Caco-2 (cell line): ENCODE measurements at regions not wholly inside any gene's neighbourhood (a gene's known extent, or its start where the extent isn't known, plus 50 kb on each side); places are given as distances from the start of the nearest gene placed in this dataset.
"Not testable (repeated sequence)": the region's sequence is repeated elsewhere in the genome, so short reads cannot be mapped to it uniquely, and the experiment has no call there.

Experiments used
- BruUV-seq: library from RNA; stranded (reverse); fragments of 400-500 nt; replicated peaks from 2 replicates; lab custom pipeline; 2021; lab: Mats Ljungman, UMichigan
- CTCF ChIA-PET: fragments of 300-600 bp; sonication (Branson Sonifier 250); formaldehyde crosslinking; loops from one replicate; lab custom pipeline; 2022; ENCODE audit warnings: antibody characterized with exemption; lab: Charles Lee
- POLR2A ChIA-PET: fragments of 300-600 bp; sonication (Branson Sonifier 250); formaldehyde crosslinking; loops from one replicate; lab custom pipeline; 2022; ENCODE audit warnings: antibody characterized with exemption; lab: Charles Lee
- DNase-seq, 2 experiments: peaks; one replicate each; pipeline versions ENCODE4 v3.0.0 to v3.0.0-alpha.2; 2020 to 2022
- H3K27me3 ChIP-seq: replicated peaks from 2 replicates; pipeline ENCODE4 v1.6.0; 2011; ENCODE audit warnings: low read length; ENCODE audit not compliant: control insufficient read depth, insufficient read depth
- H3K36me3 ChIP-seq: 2 replicates; pipeline ENCODE4 v1.5.1; 2011; ENCODE audit warnings: low read length; ENCODE audit not compliant: control insufficient read depth, insufficient read depth
- H3K4me1 ChIP-seq: fragments of 250-450 bp; sonication (Bioruptor Pico); 2 replicates; pipeline ENCODE4 v1.5.1; 2020; ENCODE audit warnings: mild to moderate bottlenecking
- H3K4me3 ChIP-seq: 2 replicates; pipeline ENCODE4 v1.5.1; 2011; ENCODE audit warnings: low read depth, mild to moderate bottlenecking, control low read depth, low read length
- H3K9me3 ChIP-seq: fragments of 250-450 bp; sonication (Bioruptor Pico); 2 replicates; pipeline ENCODE4 v1.5.1; 2020; ENCODE audit warnings: mild to moderate bottlenecking, moderate library complexity
- H3K27ac Mint-ChIP-seq: one replicate; pipeline ENCODE4 v1.8.0; 2022; ENCODE audit warnings: mixed read lengths; ENCODE audit not compliant: unreplicated experiment
- H3K27me3 Mint-ChIP-seq: one replicate; pipeline ENCODE4 v1.8.0; 2022; ENCODE audit warnings: mixed read lengths; ENCODE audit not compliant: insufficient read depth, unreplicated experiment
- H3K36me3 Mint-ChIP-seq: one replicate; pipeline ENCODE4 v1.8.0; 2022; ENCODE audit warnings: mild to moderate bottlenecking, mixed read lengths; ENCODE audit not compliant: insufficient read depth, unreplicated experiment
- H3K4me1 Mint-ChIP-seq: one replicate; pipeline ENCODE4 v1.8.0; 2022; ENCODE audit warnings: low read depth, mixed read lengths; ENCODE audit not compliant: unreplicated experiment
- H3K4me3 Mint-ChIP-seq: one replicate; pipeline ENCODE4 v1.8.0; 2022; ENCODE audit warnings: mild to moderate bottlenecking, moderate library complexity, mixed read lengths; ENCODE audit not compliant: unreplicated experiment
- H3K9me3 Mint-ChIP-seq: one replicate; pipeline ENCODE4 v1.8.0; 2022; ENCODE audit warnings: mixed read lengths; ENCODE audit not compliant: unreplicated experiment
- CTCF ChIP-seq, 2 experiments: fragments of 200-600 bp in 1 of 2; IDR thresholded peaks; 1 replicate in 1 of 2; 2 replicates in 1 of 2; pipeline versions ENCODE4 v1.5.1 to v1.8.0; 2011 to 2022; ENCODE audit warnings: antibody characterized with exemption in 1 of 2, control low read depth in 1 of 2, inconsistent platforms in 1 of 2, low read depth in 1 of 2, low read length in 1 of 2, mild to moderate bottlenecking in 1 of 2, moderate library complexity in 1 of 2; ENCODE audit not compliant: insufficient read depth in 1 of 2, severe bottlenecking in 1 of 2, unreplicated experiment in 1 of 2
- intact Hi-C: fragments of 100-400 bp; cut with micrococcal nuclease; formaldehyde crosslinking; loops from one replicate; pipeline ENCODE4 v1.10.0; 2022; ENCODE audit not compliant: unreplicated experiment

- intact Hi-C loops, result no loop called here
- H3K4me3 ChIP-seq, result no peak overlapping the region
- CTCF ChIA-PET, result no interaction called here
Measured at GRCh38 chr7:109895536-109895935, 1195.4 kb upstream of the LRRN3 start.

GRCh38 chr7:109901926-109902325 is 1189.0 kb upstream of the LRRN3 start:
- POLR2A ChIA-PET, result no interaction called here
- CTCF ChIA-PET, result interaction anchor here (0.6 kb wide), 1 partner anchor 918 kb away, joined by 3 read pairs; no protein-coding TSS in a partner anchor
- Mint-ChIP-seq H3K9me3 (no peaks in the 10 kb centered on the region), H3K4me1 (no peaks in the 10 kb centered on the region), H3K36me3 (no peaks in the 10 kb centered on the region), H3K27me3 (no peaks in the 10 kb centered on the region), H3K27ac (no peak overlapping the region), H3K4me3 (no peak overlapping the region)
- DNase-seq, result no peak
- Histone ChIP-seq H3K27me3 (no peaks in the 10 kb centered on the region), H3K9me3 (no peaks in the 10 kb centered on the region), H3K4me3 (no peak overlapping the region), H3K36me3 (no peaks in the 10 kb centered on the region), H3K4me1 (no peaks in the 10 kb centered on the region)
- no peak for TF ChIP-seq CTCF (IDR thresholded peaks at IDR 0.05; ENCODE audit: insufficient read depth in 1 of 2, low read depth in 1 of 2, low read length in 1 of 2, severe bottlenecking in 1 of 2, unreplicated experiment in 1 of 2)
- no TSS peak for BruUV-seq
- intact Hi-C loops, result no loop called here

More at GRCh38 chr7:109895536-109895935, 1195.4 kb upstream of the LRRN3 start:
- Histone ChIP-seq H3K27me3 (no peaks in the 10 kb centered on the region), H3K36me3 (no peaks in the 10 kb centered on the region), H3K9me3 (no peaks in the 10 kb centered on the region), H3K4me1 (no peaks in the 10 kb centered on the region)
- no peak for TF ChIP-seq CTCF (IDR thresholded peaks at IDR 0.05; ENCODE audit: insufficient read depth in 1 of 2, low read depth in 1 of 2, low read length in 1 of 2, severe bottlenecking in 1 of 2, unreplicated experiment in 1 of 2)
- POLR2A ChIA-PET, result no interaction called here
- Mint-ChIP-seq H3K36me3 (no peaks in the 10 kb centered on the region), H3K9me3 (no peaks in the 10 kb centered on the region), H3K4me3 (no peak overlapping the region), H3K4me1 (no peaks in the 10 kb centered on the region), H3K27me3 (no peaks in the 10 kb centered on the region), H3K27ac (no peak overlapping the region)
- BruUV-seq, result no TSS peak
- DNase-seq, result no peak

GRCh38 chr7:109905368-109906065 is 1185.4 kb upstream of the LRRN3 start:
- BruUV-seq, H3K4me1 Mint-ChIP-seq, intact Hi-C loops, H3K9me3 ChIP-seq, H3K27ac Mint-ChIP-seq, DNase-seq, H3K4me3 ChIP-seq, H3K27me3 Mint-ChIP-seq, H3K4me1 ChIP-seq, H3K4me3 Mint-ChIP-seq, H3K27me3 ChIP-seq, POLR2A ChIA-PET, H3K36me3 Mint-ChIP-seq, H3K9me3 Mint-ChIP-seq, CTCF ChIA-PET, H3K36me3 ChIP-seq: not testable (repeated sequence)
